ENCODE measurements at regions not wholly inside any gene's neighbourhood (a gene's known extent, or its start where the extent isn't known, plus 50 kb on each side); places are given as distances from the start of the nearest gene placed in this dataset.

- H3K27ac ChIP-seq: no peak overlapping the region
- no peaks in the 10 kb centered on the region for H3K36me3 ChIP-seq
- no peaks in the 10 kb centered on the region for H3K4me1 ChIP-seq
- DNase-seq (ENCODE audit: low spot score in 2 of 2): no peak
- H3K9me3 ChIP-seq: peaks cover 0 to 12% (median 0%) of the 10 kb centered on the region in 4 donors
- no peaks in the 10 kb centered on the region for H3K27me3 ChIP-seq
- no peak overlapping the region for H3K4me3 ChIP-seq
- TF ChIP-seq EP300 (IDR thresholded peaks at IDR 0.05) (no peak), POLR2A (IDR thresholded peaks at IDR 0.05) (no peak)
- TF ChIP-seq, protein P1, sequence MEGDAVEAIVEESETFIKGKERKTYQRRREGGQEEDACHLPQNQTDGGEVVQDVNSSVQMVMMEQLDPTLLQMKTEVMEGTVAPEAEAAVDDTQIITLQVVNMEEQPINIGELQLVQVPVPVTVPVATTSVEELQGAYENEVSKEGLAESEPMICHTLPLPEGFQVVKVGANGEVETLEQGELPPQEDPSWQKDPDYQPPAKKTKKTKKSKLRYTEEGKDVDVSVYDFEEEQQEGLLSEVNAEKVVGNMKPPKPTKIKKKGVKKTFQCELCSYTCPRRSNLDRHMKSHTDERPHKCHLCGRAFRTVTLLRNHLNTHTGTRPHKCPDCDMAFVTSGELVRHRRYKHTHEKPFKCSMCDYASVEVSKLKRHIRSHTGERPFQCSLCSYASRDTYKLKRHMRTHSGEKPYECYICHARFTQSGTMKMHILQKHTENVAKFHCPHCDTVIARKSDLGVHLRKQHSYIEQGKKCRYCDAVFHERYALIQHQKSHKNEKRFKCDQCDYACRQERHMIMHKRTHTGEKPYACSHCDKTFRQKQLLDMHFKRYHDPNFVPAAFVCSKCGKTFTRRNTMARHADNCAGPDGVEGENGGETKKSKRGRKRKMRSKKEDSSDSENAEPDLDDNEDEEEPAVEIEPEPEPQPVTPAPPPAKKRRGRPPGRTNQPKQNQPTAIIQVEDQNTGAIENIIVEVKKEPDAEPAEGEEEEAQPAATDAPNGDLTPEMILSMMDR (IDR thresholded peaks at IDR 0.05): no peak
- WGBS, 2 donors: 66 to 74% methylated on average over 4 of the region's 4 CpGs
These were observed 97.5 kb upstream of the KCNJ6 start for GRCh38 chr21:38013741-38014140.

GRCh38 chr21:38014298-38014697 lies 98.0 kb upstream of the KCNJ6 start:
- peaks cover 0 to 12% (median 0%) of the 10 kb centered on the region in 4 donors for H3K9me3 ChIP-seq
- no peak for DNase-seq (ENCODE audit: low spot score in 2 of 2)
- TF ChIP-seq EP300 (IDR thresholded peaks at IDR 0.05) (no peak), POLR2A (IDR thresholded peaks at IDR 0.05) (no peak)
- TF ChIP-seq, protein P1 (IDR thresholded peaks at IDR 0.05): no peak
- H3K27ac ChIP-seq: no peak overlapping the region
- no peaks in the 10 kb centered on the region for H3K4me1 ChIP-seq
- 65 to 73% methylated on average over 1 of the region's 1 CpG for WGBS, 2 donors
- no peaks in the 10 kb centered on the region for H3K36me3 ChIP-seq
- no peaks in the 10 kb centered on the region for H3K27me3 ChIP-seq
- no peak overlapping the region for H3K4me3 ChIP-seq

DNA sequence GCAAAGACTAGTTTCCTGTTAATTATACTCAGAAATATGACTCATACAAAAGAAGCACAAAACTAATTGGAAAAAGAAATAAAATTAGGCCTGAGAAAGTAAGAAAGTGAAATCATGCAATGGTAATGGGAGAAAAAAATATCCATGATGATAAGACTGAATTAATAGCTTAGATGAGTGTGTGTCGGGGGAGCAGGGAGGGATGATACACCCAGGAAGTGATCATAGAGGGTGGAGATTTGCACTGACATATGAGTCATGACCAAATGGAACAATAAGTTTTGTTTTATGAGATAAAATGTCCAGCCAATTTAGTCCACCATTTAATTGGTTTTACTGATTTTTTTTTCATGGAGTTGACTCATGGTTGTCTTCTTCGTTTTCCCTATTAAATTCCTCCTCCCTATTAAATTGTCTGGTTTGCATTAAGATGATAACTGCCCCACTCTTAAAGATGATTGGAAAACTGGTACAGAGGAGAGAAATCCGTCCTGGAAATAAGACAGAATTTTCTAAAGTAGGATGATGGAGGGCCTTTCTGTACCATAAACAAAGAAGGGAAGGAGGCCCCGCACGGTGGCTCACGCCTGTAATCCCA lies 111.7 kb upstream of the KCNJ6 start:
- H3K36me3 ChIP-seq: no peaks in the 10 kb centered on the region
- H3K27ac ChIP-seq: no peak overlapping the region
- H3K27me3 ChIP-seq: no peaks in the 10 kb centered on the region
- WGBS, 2 donors: 69 to 83% methylated on average over 5 to 6 of the region's 6 CpGs
- no peak overlapping the region for H3K4me3 ChIP-seq
- no peaks in the 10 kb centered on the region for H3K9me3 ChIP-seq
- no peak for DNase-seq (ENCODE audit: low spot score in 2 of 2)
- no peaks in the 10 kb centered on the region for H3K4me1 ChIP-seq
- TF ChIP-seq EP300 (IDR thresholded peaks at IDR 0.05): no peak
- TF ChIP-seq, protein P1 (IDR thresholded peaks at IDR 0.05): no peak
- TF ChIP-seq POLR2A (IDR thresholded peaks at IDR 0.05): no peak

- Histone ChIP-seq H3K27ac (no peak overlapping the region), H3K4me1 (no peaks in the 10 kb centered on the region), H3K36me3 (no peaks in the 10 kb centered on the region), H3K4me3 (no peak overlapping the region), H3K9me3 (no peaks in the 10 kb centered on the region), H3K27me3 (no peaks in the 10 kb centered on the region)
- TF ChIP-seq POLR2A (IDR thresholded peaks at IDR 0.05) (no peak), EP300 (IDR thresholded peaks at IDR 0.05) (no peak)
- TF ChIP-seq, protein P1 (IDR thresholded peaks at IDR 0.05): no peak
- DNase-seq (ENCODE audit: low spot score in 2 of 2): no peak
- 50 to 53% methylated on average over 4 of the region's 4 CpGs for WGBS, 2 donors
These were observed 116.0 kb upstream of the KCNJ6 start for GRCh38 chr21:38032082-38032801.

GRCh38 chr21:38036016-38036415 lies 119.8 kb upstream of the KCNJ6 start:
- no peak overlapping the region for H3K4me3 ChIP-seq
- no peak for TF ChIP-seq POLR2A (IDR thresholded peaks at IDR 0.05)
- TF ChIP-seq, protein P1 (IDR thresholded peaks at IDR 0.05): no peak
- TF ChIP-seq EP300 (IDR thresholded peaks at IDR 0.05): no peak
- WGBS, 2 donors: 87 to 89% methylated on average over 7 of the region's 7 CpGs
- H3K9me3 ChIP-seq: no peaks in the 10 kb centered on the region
- H3K27me3 ChIP-seq: no peaks in the 10 kb centered on the region
- no peaks in the 10 kb centered on the region for H3K36me3 ChIP-seq
- H3K4me1 ChIP-seq: no peaks in the 10 kb centered on the region
- no peak overlapping the region for H3K27ac ChIP-seq
- DNase-seq (ENCODE audit: low spot score in 2 of 2): no peak
